ENCODE measurements at regions not wholly inside any gene's neighbourhood (a gene's known extent, or its start where the extent isn't known, plus 50 kb on each side); places are given as distances from the start of the nearest gene placed in this dataset.
A peak's percentile ranks its signal among the peaks of the same experiment; 100 is the strongest.
"Not testable (repeated sequence)": the region's sequence is repeated elsewhere in the genome, so short reads cannot be mapped to it uniquely, and the experiment has no call there.

GRCh38 chr6:156687789-156688619 lies 89.2 kb upstream of the ARID1B start:
- peak; percentile 16 to 34 for DNase-seq

- peak; percentile 60 to 75 for DNase-seq
These were observed 90.0 kb upstream of the ARID1B start for GRCh38 chr6:156686995-156687788.

DNA sequence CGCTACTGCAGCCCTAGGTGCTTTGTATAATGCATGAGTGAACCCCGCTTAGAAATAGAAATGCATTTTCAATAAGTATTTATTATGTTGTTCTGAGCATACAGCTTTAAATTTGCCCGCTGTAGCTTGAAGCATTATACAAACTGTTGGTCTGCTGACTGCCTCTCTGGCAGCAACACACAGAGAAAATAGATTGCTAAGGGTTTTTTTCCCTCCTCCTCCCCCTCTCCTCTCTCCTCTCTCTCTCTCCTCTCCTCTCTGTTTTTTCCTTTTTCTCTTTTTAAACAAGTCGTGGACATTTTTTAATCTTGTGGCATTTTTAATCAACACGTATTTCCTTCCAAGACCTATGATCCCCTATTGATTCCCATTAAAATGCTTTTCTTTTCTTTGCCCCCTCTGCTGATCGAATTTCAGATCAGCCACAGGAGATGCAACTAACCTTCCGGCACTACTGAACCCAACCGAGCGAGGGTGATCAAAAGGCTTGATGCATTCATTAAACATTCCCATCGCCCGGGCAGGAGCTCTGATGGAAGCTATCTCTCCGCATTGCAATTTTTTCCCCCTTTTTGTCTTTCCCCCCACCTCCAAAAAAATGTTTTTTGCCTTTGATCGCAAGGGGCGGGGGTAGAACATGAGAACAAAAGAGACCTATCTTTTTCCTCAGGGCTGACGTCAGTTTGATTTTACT lies 90.7 kb upstream of the ARID1B start:
- peak; percentile 38 to 39 for DNase-seq

DNA sequence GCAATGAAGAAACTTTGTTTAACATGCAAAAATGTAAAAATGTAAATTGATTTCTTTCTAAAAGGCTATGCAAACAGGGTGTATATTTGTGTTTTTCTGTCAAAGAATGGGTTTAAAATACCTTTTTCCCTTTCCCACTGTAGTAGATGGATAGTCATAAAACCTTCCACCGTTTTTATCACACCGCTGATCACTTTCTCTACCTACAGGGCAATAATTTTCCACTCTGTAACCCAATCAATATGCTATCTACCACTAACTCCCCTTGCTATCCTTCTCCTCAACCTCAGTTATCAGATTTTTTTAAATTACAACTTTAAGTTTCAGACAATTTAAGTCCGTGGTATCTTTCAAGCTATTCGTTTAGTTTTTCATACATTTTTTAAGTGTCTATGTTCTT lies 91.4 kb upstream of the ARID1B start:
- DNase-seq = no peak

DNA sequence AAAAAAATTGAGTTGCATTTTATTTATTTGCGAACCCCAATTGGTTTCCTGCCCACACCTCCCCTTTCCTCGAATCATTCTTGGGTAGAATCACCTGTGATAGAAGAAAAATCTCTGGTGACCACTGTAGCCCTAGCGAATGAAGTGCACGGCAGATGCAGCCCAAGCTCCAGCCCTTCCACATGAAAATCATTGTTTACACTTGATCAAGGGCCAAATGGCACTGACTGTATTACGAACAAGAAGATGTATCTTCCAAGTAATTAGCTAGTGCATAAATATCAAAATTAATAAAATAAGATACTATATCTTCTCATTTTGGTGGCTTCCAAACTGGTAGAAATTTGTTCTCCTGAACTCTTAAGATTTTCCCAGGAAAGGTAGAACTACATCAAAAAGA lies 93.4 kb upstream of the ARID1B start:
- no peak for DNase-seq

DNA sequence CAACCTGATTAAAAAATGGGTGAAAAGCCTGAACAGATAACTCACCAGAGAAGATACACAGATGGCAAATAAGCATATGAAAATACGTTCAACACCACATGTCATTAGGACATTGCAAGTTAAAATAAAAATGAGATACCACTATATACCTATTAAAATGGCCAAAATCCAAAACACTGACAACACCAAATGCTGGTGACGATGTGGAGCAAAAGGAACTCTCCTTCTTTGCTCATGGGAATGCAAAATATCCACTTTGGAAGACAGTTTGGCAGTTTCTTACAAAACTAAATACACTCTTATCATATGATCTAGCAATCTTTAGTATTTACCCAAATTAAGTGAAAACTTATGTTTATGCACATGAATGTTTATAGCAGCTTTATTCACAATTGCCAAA lies 100.5 kb upstream of the ARID1B start:
- no peak for DNase-seq

DNA sequence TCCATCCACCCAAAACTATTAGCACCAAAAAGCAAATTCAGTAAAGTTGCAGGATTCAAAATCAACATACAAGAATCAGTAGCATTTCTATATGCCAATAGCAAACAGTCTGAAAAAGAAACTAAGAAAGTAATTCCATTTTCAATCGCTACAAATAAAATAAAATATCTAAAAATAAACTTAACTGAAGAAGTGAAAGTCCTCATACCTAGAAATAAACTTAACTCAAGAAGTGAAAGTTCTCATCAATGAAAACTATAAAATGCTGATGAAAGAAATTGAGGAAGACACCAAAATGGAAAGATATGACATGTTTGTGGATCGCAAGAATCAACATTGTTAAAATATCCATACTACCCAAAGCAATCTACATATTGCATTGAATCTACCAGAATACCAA lies 103.0 kb upstream of the ARID1B start:
- DNase-seq = no peak

DNA sequence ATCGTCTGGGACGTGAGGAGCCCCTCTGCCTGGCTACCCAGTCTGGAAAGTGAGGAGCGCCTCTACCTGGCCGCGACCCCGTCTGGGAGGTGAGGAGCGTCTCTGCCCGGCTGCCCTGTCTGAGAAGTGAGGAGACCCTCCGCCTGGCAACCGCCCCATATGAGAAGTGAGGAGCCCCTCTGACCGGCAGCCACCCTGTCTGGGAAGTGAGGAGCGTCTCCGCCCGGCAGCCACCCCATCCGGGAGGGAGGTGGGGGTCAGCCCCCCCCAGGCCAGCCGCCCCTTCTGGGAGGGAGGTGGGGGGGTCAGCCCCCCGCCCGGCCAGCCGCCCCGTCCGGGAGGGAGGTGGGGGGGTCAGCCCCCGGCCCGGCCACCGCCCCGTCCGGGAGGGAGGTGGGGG lies 107.1 kb upstream of the ARID1B start:
- not testable (repeated sequence) for DNase-seq

GRCh38 chr6:156662025-156662445 lies 115.1 kb upstream of the ARID1B start:
- no peak for DNase-seq

DNA sequence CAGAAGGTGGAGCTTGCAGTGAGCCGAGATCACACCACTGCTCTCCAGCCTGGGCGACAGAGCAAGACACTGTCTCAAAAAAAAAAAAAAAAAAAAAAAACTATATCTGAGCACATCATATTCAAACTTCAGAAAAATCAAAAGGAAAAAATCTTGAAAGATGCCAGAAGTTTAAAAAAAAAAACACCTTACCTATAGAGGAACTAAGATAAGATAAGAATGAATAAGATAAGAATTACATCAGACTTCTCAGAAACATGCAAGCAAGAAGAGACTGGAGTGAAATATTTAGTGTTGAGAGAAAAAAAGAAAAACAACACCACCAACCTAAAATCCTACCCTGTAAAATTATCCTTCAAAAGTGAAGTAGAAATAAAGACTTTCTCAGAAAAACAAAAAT lies 116.8 kb upstream of the ARID1B start:
- DNase-seq = no peak

DNA sequence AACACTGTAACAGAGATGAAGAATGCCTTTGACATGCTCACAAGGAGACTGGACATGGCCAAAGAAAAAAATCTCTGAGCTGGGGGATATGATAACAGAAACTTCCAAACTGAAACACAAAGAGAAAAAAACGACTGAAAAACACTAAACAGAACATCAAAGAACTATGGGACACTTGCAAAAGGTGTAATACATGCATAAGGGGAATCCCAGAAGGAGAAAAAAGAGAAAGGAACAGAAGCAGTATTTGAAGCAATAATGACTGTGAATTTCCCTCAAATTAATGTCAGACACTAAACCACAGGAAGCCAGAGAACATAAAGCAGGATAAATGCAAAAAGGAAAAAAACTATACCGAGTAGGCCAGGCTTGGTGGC lies 117.4 kb upstream of the ARID1B start:
- DNase-seq = no peak

- no peak for DNase-seq
These were observed 118.0 kb upstream of the ARID1B start for GRCh38 chr6:156658966-156659821.

GRCh38 chr6:156658186-156658965 lies 118.8 kb upstream of the ARID1B start:
- DNase-seq = no peak

GRCh38 chr6:156657296-156657695 lies 119.9 kb upstream of the ARID1B start:
- DNase-seq = no peak

GRCh38 chr6:156654919-156655918 lies 122.0 kb upstream of the ARID1B start:
- no peak for DNase-seq

DNA sequence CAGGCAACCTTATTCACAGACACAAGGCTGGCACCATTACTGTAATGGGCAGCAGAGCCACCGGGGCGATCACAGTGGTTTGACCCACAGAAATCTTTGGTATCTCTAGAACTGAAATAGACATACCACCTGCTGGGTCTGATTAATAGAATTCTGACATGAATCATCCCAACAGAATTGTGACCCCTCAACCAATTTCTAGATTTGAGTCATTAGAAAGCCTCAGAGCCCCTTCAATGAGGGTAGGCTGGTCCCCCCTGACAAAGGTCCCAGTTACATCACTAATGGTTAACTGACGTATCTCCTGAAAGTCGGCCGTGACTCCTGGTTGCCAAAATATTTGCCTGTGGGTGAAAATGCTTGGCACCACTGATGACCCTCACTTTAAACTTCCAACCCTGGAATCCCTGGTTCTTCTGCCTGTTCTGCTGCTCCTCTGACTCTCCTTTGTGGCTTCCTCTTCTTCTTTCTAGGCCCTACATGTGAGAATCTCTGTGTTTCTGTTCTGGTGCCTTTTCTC lies 124.9 kb upstream of the ARID1B start:
- no peak for DNase-seq

GRCh38 chr6:156651486-156651885 lies 125.7 kb upstream of the ARID1B start:
- no peak for DNase-seq

GRCh38 chr6:156650896-156651390 lies 126.2 kb upstream of the ARID1B start:
- no peak for DNase-seq

GRCh38 chr6:156648616-156649015 lies 128.6 kb upstream of the ARID1B start:
- DNase-seq = no peak

- no peak for DNase-seq
These were observed 129.2 kb upstream of the ARID1B start for GRCh38 chr6:156647991-156648390.
